Activated CD4-positive, alpha-beta T cell treated with anti-CD3 and anti-CD28 coated beads, Interleukin-2, amount 50 U/mL, for 24 hours (primary cell): ENCODE measurements at regions not wholly inside any gene's neighbourhood (a gene's known extent, or its start where the extent isn't known, plus 50 kb on each side); places are given as distances from the start of the nearest gene placed in this dataset.

Experiments
- DNase-seq, 2 donors: peaks; one replicate each; pipeline ENCODE4 v3.0.0-alpha.2; 2020; ENCODE audit warnings: low read depth in 1 of 2, low spot score in 1 of 2

- no peak for DNase-seq
These were observed 53.9 kb upstream of the SALL3 start for GRCh38 chr18:78925557-78926242.

GRCh38 chr18:78926243-78926615, 53.4 kb upstream of the SALL3 start:
- DNase-seq, result no peak

DNA sequence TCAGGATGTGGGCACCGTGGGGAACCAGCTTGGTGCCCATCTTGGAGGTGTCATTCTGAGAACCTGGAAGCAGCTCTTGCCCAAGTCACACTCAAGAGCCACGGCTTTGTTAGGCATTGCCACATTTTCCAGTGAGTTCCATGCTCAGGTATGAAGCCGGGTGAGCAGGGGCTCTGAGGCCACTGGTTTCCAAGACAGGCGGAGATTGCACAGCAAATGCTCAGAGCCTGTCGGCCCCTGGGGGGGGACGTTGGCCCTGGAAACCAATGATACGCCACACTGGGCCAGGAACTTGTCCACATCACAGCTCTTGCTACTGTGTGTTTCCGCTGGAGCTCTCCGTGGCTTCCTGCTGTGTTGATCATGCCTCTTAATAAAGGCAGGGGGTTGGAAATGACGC, 52.5 kb upstream of the SALL3 start:
- no peak for DNase-seq

DNA sequence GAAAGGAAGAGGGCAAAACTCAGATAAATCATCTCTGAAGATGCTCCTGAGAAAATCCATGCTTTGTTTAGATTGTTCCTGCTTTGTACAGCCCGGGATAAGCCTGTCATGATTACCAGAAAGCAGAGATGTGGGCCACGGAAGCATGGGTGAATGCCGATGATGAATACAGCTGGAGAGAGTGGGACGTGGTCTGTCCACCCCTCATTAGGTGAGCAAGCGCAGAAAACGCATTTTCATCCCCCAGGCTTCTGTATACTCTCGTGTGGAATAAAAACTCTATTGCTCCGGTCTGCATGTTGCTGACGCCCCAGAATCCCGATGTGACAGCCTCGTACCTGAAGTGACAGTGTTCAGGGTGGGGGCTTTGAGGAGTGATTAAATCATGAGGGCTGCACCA, 52.0 kb upstream of the SALL3 start:
- no peak for DNase-seq

- no peak for DNase-seq
These were observed 51.5 kb upstream of the SALL3 start for GRCh38 chr18:78928076-78928475.

DNA sequence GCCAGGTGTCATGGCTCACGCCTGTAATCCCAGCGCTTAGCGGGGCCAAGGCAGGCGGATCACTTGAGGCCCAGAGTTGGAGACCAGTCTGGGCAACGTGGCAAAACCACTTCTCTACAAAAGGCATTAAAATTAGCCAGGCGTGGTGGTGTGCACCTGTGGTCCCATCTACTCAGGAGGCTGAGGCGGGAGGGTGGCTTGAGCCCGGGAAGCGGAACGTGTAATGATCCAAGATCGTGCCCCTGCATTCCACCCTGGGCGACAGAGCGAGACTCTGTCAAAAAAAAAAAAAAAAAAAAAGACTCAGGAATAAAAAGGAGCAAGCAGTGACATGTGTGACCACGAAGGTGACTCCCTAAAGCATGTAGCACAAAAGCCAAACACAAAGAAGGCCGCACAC, 50.1 kb upstream of the SALL3 start:
- no peak for DNase-seq
